ENCODE measurements at regions not wholly inside any gene's neighbourhood (a gene's known extent, or its start where the extent isn't known, plus 50 kb on each side); places are given as distances from the start of the nearest gene placed in this dataset.

DNA sequence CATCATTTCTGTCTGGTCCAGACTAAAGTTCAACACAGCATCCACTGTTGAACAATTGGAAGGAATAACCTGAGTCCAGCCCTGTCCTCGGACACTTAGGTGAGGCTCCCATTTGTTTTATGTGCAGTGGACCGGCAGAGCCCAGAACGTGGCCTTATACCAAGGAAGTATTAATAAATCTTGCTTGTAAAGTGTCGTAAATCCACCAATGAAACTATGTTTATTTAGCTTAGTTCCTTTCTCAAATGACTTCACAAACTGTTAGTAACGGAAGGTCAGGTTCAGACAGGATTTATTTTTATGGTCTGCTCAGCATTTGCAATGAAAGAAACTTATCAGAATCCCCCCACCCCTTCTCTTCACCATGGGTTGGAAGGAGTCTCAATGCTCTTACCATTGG lies 149.5 kb downstream of the PCSK1 start:
- H3K4me1 ChIP-seq: no peaks in the 10 kb centered on the region
- intact Hi-C loops (cut with DNase I; ENCODE audit: low total_unique reads): no loop called here
- WGBS, 2 donors: 29 to 50% methylated on average over 5 of the region's 5 CpGs
- H3K27ac ChIP-seq: no peak overlapping the region
- TF ChIP-seq POLR2A (IDR thresholded peaks at IDR 0.05): no peak
- TF ChIP-seq, protein P1, sequence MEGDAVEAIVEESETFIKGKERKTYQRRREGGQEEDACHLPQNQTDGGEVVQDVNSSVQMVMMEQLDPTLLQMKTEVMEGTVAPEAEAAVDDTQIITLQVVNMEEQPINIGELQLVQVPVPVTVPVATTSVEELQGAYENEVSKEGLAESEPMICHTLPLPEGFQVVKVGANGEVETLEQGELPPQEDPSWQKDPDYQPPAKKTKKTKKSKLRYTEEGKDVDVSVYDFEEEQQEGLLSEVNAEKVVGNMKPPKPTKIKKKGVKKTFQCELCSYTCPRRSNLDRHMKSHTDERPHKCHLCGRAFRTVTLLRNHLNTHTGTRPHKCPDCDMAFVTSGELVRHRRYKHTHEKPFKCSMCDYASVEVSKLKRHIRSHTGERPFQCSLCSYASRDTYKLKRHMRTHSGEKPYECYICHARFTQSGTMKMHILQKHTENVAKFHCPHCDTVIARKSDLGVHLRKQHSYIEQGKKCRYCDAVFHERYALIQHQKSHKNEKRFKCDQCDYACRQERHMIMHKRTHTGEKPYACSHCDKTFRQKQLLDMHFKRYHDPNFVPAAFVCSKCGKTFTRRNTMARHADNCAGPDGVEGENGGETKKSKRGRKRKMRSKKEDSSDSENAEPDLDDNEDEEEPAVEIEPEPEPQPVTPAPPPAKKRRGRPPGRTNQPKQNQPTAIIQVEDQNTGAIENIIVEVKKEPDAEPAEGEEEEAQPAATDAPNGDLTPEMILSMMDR (IDR thresholded peaks at IDR 0.05): no peak
- H3K4me3 ChIP-seq: no peak overlapping the region
- no peaks in the 10 kb centered on the region for H3K27me3 ChIP-seq
- H3K36me3 ChIP-seq (ENCODE audit: low read depth, missing control alignments): no peaks in the 10 kb centered on the region
- H3K9me3 ChIP-seq: no peaks in the 10 kb centered on the region
- DNase-seq: no peak

GRCh38 chr5:96282020-96282419 lies 151.0 kb downstream of the PCSK1 start:
- intact Hi-C loops (cut with DNase I; ENCODE audit: low total_unique reads): no loop called here
- Histone ChIP-seq H3K4me3 (no peak overlapping the region), H3K9me3 (no peaks in the 10 kb centered on the region), H3K4me1 (no peaks in the 10 kb centered on the region), H3K27me3 (no peaks in the 10 kb centered on the region), H3K36me3 (ENCODE audit: low read depth, missing control alignments) (no peaks in the 10 kb centered on the region), H3K27ac (no peak overlapping the region)
- no peak for DNase-seq
- 66 to 80% methylated on average over 8 of the region's 8 CpGs for WGBS, 2 donors
- TF ChIP-seq, protein P1 (IDR thresholded peaks at IDR 0.05): no peak
- TF ChIP-seq POLR2A (IDR thresholded peaks at IDR 0.05): no peak

GRCh38 chr5:96280946-96281393 lies 152.1 kb downstream of the PCSK1 start:
- H3K27me3 ChIP-seq: no peaks in the 10 kb centered on the region
- H3K36me3 ChIP-seq (ENCODE audit: low read depth, missing control alignments): no peaks in the 10 kb centered on the region
- no peaks in the 10 kb centered on the region for H3K4me1 ChIP-seq
- no peak for DNase-seq
- H3K9me3 ChIP-seq: no peaks in the 10 kb centered on the region
- H3K4me3 ChIP-seq: no peak overlapping the region
- no peak overlapping the region for H3K27ac ChIP-seq
- WGBS, 2 donors: 76 to 96% methylated on average over 2 of the region's 2 CpGs
- TF ChIP-seq, protein P1 (IDR thresholded peaks at IDR 0.05): no peak
- TF ChIP-seq POLR2A (IDR thresholded peaks at IDR 0.05): no peak
- intact Hi-C loops (cut with DNase I; ENCODE audit: low total_unique reads): no loop called here

- DNase-seq: no peak
- Histone ChIP-seq H3K27ac (no peak overlapping the region), H3K27me3 (no peaks in the 10 kb centered on the region), H3K9me3 (no peaks in the 10 kb centered on the region), H3K4me1 (no peaks in the 10 kb centered on the region), H3K4me3 (no peak overlapping the region), H3K36me3 (ENCODE audit: low read depth, missing control alignments) (no peaks in the 10 kb centered on the region)
- TF ChIP-seq, protein P1 (IDR thresholded peaks at IDR 0.05): no peak
- TF ChIP-seq POLR2A (IDR thresholded peaks at IDR 0.05): no peak
- intact Hi-C loops (cut with DNase I; ENCODE audit: low total_unique reads): no loop called here
- 89 to 91% methylated on average over 6 of the region's 6 CpGs for WGBS, 2 donors
Observed at GRCh38 chr5:96279801-96280542, 153.1 kb downstream of the PCSK1 start.

DNA sequence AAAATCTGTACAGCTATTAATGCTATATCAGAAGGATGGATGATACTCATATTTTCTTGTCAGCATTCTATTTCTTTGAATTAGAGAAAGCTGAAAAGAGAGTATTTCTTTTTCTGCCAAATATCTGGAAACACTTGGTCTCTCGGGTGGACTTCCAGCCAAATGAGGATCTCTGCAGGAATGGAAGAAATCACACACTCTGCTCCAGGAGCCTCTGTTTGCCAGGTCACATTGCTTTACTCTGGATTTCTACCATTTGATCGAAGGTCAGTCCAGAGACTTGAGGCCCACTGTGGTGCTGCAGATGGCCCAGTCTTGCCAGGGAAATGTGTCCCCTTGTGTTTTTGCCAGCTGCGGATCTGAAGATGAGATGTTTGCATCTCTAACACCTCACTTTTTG lies 154.1 kb downstream of the PCSK1 start:
- Histone ChIP-seq H3K9me3 (no peaks in the 10 kb centered on the region), H3K27me3 (no peaks in the 10 kb centered on the region), H3K36me3 (ENCODE audit: low read depth, missing control alignments) (no peaks in the 10 kb centered on the region), H3K4me1 (no peaks in the 10 kb centered on the region), H3K27ac (no peak overlapping the region), H3K4me3 (no peak overlapping the region)
- 53 to 55% methylated on average over 3 of the region's 3 CpGs for WGBS, 2 donors
- peak; percentile 25 for DNase-seq
- TF ChIP-seq, protein P1 (IDR thresholded peaks at IDR 0.05): no peak
- no peak for TF ChIP-seq POLR2A (IDR thresholded peaks at IDR 0.05)
- intact Hi-C loops (cut with DNase I; ENCODE audit: low total_unique reads): no loop called here
